Fibroblast of skin of left quadriceps (primary cell): ENCODE measurements at regions not wholly inside any gene's neighbourhood (a gene's known extent, or its start where the extent isn't known, plus 50 kb on each side); places are given as distances from the start of the nearest gene placed in this dataset.
"Not testable (repeated sequence)": the region's sequence is repeated elsewhere in the genome, so short reads cannot be mapped to it uniquely, and the experiment has no call there.

Experiments
- DNase-seq, 2 experiments: peaks; one replicate each; pipeline ENCODE4 v3.0.0-alpha.2; 2013; ENCODE audit warnings: low read depth in 2 of 2

DNA sequence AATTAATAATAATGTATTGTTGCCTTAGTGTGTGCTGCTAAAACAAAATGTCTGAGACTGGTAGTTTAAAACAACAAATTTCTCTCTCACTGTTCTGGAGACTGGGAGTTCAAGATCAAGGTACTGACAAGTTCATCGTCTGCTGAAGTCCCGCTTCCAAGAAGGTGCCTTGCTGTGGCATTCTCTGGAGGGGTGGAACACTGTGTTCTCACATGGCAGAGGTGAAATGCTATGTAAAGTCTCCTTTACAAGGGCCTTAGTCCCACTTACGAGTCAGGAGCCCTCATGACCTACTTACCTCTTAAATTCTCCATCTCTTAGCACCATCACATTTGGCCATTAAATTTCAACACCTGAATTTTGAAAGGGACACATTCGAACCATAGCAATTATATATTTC lies 299.2 kb upstream of the RBMS1 start:
- no peak for DNase-seq

GRCh38 chr2:160794926-160795325 lies 301.3 kb upstream of the RBMS1 start:
- no peak for DNase-seq

DNA sequence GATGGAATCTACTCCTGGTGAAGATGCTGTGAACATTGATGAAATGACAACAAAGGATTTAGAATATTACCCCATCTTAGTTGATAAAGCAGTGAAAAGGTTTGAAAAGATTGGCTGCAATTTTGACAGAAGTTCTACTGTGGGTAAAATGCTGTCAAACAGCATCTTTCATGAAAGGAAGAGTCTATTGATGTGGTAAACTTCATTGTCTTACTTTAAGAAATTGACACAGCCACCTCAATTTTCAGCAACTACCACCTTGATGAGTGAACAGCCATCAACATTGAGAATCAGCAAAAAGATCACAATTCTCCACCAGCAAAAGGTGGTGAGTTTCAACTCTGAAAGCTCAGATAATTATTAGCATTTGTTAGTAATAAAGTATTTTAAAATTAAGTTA lies 310.3 kb upstream of the RBMS1 start:
- no peak for DNase-seq

- DNase-seq: no peak
These were observed 316.8 kb upstream of the RBMS1 start for GRCh38 chr2:160810406-160810805.

DNA sequence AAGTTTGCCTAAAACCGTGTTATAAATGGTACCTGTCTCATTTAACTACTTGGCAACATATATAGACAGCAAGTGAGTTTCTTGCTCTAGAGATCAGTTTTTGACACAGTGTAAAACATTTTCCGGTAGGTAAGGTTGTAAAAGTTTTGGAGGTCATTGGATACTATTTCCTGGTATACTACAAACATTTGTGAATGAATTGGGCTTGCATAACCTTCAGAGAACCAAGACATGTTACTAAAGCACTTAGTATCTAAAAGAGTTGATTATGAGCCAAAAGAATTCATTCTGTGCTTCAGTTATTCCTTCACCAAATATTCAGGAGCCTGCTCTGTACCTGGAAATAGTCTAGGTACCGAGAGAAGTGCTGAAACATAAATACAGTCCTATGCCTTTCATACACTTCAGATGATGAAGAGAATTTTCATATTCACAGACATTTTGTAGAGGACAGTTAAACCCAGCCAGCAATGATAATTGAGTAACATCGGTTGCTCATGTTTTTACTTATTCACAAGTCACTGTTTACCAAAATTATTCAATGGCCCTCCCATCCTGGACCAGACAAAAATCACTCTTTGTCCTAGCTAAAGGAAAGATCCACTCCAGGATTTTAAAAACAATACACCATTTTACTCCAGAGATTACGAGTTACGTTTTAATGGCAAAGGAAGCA lies 319.4 kb upstream of the RBMS1 start:
- no peak for DNase-seq

DNA sequence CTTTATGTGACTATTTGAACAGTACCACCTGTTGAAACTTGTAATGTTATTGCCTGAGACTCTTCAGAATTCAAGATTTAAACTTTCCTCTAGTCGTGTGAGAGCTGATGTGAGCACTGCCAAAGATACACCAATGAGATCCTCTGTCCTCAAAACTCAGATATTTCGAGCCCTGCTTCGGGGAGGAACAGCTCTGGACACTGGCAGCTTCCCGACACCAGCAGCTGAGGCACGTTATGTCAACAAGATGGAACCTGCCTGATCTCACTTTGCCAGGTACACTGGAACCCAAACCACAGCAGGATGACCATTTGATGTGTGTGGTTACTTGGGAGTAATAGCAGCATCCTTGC lies 319.9 kb upstream of the RBMS1 start:
- DNase-seq: no peak

GRCh38 chr2:160816916-160817499 lies 323.4 kb upstream of the RBMS1 start:
- DNase-seq: no peak

GRCh38 chr2:160820691-160821090 lies 327.1 kb upstream of the RBMS1 start:
- DNase-seq: no peak

- no peak for DNase-seq
These were observed 328.4 kb upstream of the RBMS1 start for GRCh38 chr2:160822006-160822405.

- DNase-seq: no peak
These were observed 331.8 kb upstream of the RBMS1 start for GRCh38 chr2:160825433-160825832.

GRCh38 chr2:160826496-160826895 lies 332.9 kb upstream of the RBMS1 start:
- no peak for DNase-seq

DNA sequence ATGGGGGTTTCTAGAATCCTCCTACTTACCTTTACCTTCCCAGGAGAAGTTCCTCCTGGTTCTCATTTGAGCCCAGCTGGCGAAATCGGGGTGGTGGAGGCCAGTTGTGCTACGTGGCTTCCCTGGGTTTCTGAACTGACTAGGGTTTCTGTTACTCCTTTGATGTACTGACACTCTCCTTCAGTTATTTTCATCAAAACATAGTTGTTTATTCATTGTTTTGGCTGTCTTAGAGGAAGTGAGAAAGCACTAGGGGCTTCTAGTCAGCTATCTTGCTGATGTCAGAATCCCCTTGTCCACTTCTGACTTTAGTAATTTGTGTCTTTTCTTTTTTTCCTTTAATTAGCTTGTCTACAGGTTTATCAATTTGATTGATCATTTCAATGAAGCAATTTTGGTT lies 332.2 kb upstream of the TANK start:
- DNase-seq: no peak

- DNase-seq: not testable (repeated sequence)
These were observed 327.8 kb upstream of the TANK start for GRCh38 chr2:160832381-160832780.

DNA sequence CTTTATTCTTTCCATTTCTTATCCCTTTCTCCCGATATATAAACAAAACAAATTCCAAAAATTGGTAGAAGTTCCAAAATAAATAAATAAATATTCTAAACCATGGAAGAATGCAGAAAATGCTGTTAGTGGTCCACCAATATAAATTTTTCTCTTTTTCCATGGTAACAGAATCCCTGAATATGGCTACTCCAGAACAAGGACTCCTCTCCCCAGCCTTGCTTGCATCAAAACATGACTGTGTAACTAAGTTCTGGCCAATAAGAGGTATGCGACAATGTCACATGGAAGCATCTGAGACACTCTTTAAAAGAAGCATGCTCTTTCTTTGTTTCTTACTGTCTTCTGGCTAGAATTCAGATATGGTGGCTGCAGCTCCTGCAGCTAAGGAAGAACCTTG lies 325.1 kb upstream of the TANK start:
- DNase-seq: no peak

- peak; percentile 97 for DNase-seq
These were observed 323.5 kb upstream of the TANK start for GRCh38 chr2:160836755-160837154.

GRCh38 chr2:160837416-160837815 lies 322.8 kb upstream of the TANK start:
- no peak for DNase-seq

DNA sequence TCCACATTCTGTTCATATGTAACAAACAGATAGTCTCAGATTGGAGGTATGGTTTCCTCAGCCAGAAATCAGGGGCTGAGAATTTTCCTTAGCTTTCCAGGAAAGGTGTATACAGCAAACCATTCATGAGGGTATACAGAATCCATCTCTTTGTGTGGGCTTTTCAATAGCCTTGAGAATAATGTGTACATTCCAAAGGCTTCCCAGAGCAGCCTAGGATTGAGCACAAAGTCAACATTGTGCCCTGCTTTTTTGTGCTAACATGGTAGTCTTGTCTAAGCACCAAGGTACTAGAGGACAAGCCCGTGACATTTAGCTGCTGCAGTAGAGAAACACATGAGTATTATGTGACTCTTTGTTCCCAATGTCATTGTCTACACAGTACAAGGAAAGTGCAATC lies 322.1 kb upstream of the TANK start:
- no peak for DNase-seq

- no peak for DNase-seq
These were observed 321.5 kb upstream of the TANK start for GRCh38 chr2:160838691-160839090.

DNA sequence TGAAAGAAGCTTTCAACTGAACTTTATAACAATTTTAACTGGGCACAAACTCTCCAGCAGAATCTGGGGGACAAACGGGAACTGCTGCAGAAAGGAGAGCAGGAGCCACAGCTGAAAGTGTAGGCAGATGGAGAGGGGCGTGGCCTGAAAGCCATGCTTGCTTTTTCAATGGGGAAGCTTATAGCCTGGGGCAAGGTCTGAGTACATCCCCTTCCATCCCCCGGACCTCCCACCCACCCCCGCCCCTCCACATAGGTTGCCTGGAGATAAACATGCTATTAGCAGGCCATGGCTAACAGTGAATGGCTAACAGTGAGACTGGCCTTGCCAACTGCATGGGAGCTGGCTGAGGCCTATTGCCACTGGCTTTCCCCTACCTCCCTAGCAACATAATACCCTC lies 317.9 kb upstream of the TANK start:
- no peak for DNase-seq

- DNase-seq: no peak
These were observed 301.1 kb upstream of the TANK start for GRCh38 chr2:160859096-160859495.

- DNase-seq: no peak
These were observed 298.0 kb upstream of the TANK start for GRCh38 chr2:160862226-160862625.

DNA sequence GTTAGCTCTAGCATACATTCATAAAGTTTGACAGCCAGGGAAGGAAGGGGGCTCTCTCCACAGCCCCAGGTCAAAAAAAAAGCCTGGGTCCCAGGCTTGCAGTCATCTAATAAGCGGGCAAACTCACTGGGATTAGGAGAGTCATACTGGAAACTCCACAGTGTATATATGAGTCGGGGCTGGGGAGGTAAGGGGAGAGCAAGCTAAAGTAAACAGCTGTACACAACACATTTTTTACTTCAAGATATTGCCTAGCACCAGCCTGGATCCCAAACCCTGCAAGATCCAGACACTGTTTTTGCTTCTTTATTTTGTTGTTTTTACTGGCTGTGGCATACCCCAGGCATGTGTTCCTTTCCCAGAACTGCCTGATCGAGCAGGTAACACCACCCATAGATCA lies 291.3 kb upstream of the TANK start:
- DNase-seq: no peak

DNA sequence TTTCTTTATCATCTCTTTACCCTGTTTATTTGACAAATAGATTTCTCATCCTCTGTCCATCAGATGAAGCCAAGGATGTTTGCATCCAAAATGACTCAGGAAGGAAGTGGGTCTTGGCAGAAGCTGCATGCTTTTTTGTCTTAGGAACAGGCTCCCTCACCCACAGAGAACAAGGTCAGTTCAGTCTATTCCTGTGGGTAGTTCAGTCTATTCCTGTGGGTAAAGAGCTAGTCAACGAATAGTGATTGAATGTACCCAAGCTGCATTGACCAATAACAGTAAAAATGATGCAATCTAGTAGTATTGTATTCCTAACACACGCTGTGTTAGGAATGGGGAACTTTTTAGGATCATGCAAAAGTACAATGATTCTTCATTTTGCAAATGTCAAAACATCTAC lies 290.8 kb upstream of the TANK start:
- DNase-seq: peak; percentile 93
